HEK293T (cell line): ENCODE measurements at regions not wholly inside any gene's neighbourhood (a gene's known extent, or its start where the extent isn't known, plus 50 kb on each side); places are given as distances from the start of the nearest gene placed in this dataset.

Source experiments
- CTCF ChIA-PET: fragments of 350-600 bp; formaldehyde crosslinking; extraction: SDS; loops from one replicate; lab custom pipeline; 2021; ENCODE audit warnings: antibody characterized with exemption, inconsistent platforms; lab: Yijun Ruan, JAX
- POLR2A ChIA-PET: fragments of 350-600 bp; formaldehyde crosslinking; extraction: SDS; loops from one replicate; lab custom pipeline; 2020; ENCODE audit warnings: antibody characterized with exemption, inconsistent platforms; lab: Yijun Ruan, JAX
- DNase-seq: peaks from one replicate; pipeline ENCODE4 v3.0.0; 2012; ENCODE audit warnings: mixed read lengths; ENCODE audit errors: extremely low spot score
- ARNT ChIP-seq: fragments of 450-650 bp; IDR thresholded peaks from 2 replicates; pipeline ENCODE4 v1.6.1; 2017; ENCODE audit warnings: mild to moderate bottlenecking
- BHLHE40 ChIP-seq: fragments of 450-650 bp; IDR thresholded peaks from 2 replicates; pipeline ENCODE4 v1.6.1; 2016; ENCODE audit warnings: mild to moderate bottlenecking, moderate library complexity, borderline replicate concordance
- CTBP1 ChIP-seq: fragments of 450-650 bp; IDR thresholded peaks from 2 replicates; pipeline ENCODE4 v1.6.1; 2016; ENCODE audit warnings: borderline replicate concordance
- ELF4 ChIP-seq: fragments of 450-650 bp; IDR thresholded peaks from 2 replicates; pipeline ENCODE4 v1.6.1; 2017; ENCODE audit warnings: antibody characterized with exemption
- FOXA1 ChIP-seq: fragments of 450-650 bp; IDR thresholded peaks from 2 replicates; pipeline ENCODE4 v1.6.1; 2016; ENCODE audit warnings: mild to moderate bottlenecking
- FOXK2 ChIP-seq: fragments of 450-650 bp; IDR thresholded peaks from 2 replicates; pipeline ENCODE4 v1.6.1; 2016; ENCODE audit warnings: mild to moderate bottlenecking
- FOXM1 ChIP-seq: fragments of 450-650 bp; IDR thresholded peaks from 2 replicates; pipeline ENCODE4 v1.6.1; 2017; ENCODE audit warnings: mild to moderate bottlenecking, borderline replicate concordance
- HDGF ChIP-seq: fragments of 450-650 bp; IDR thresholded peaks from 2 replicates; pipeline ENCODE4 v1.6.1; 2017; ENCODE audit warnings: antibody characterized with exemption, borderline replicate concordance
- L3MBTL2 ChIP-seq: fragments of 450-650 bp; conservative IDR thresholded peaks from 2 replicates; pipeline ENCODE4 v1.6.1; 2016; ENCODE audit warnings: mild to moderate bottlenecking
- LEF1 ChIP-seq: fragments of 450-650 bp; IDR thresholded peaks from 2 replicates; pipeline ENCODE4 v1.6.1; 2017; ENCODE audit warnings: mild to moderate bottlenecking, borderline replicate concordance
- NFRKB ChIP-seq: fragments of 450-650 bp; IDR thresholded peaks from 2 replicates; pipeline ENCODE4 v1.6.1; 2016; ENCODE audit warnings: mild to moderate bottlenecking, moderate library complexity
- SP1 ChIP-seq: fragments of 450-650 bp; IDR thresholded peaks from 2 replicates; pipeline ENCODE4 v1.6.1; 2017
- SUZ12 ChIP-seq: fragments of 450-650 bp; IDR thresholded peaks from 2 replicates; pipeline ENCODE4 v1.6.1; 2016; ENCODE audit warnings: mild to moderate bottlenecking
- TARDBP ChIP-seq: fragments of 450-650 bp; IDR thresholded peaks from 2 replicates; pipeline ENCODE4 v1.6.1; 2016
- ZNF384 ChIP-seq: fragments of 450-650 bp; IDR thresholded peaks from 2 replicates; pipeline ENCODE4 v1.6.1; 2016
- TF ChIP-seq, protein P1 (sequence below): fragments of 450-650 bp; IDR thresholded peaks from 2 replicates; pipeline ENCODE4 v1.6.1; 2016

DNA sequence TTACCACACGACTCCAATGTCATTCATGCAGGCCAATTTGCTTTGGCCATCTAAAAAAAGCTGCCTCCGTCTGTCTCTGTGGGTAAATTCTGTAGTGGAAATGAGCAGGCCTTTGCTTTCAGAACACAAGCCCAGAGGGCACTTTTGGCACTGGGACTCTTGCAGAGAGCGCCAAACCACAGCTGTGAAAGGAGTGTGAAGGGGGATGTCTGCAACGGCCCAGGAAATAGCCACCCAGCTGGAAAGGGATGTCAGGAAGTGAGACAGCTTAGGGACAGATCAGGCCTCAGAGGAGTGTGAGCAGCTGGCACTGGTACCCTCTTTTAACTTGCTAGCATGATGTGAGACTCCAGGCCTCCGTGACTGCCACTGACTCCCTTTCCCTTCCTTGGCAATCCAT lies 152.4 kb downstream of the DKK1 start:
- no peak for DNase-seq
- ChIA-PET POLR2A (no interaction called here), CTCF (interaction anchor here (0.7 kb wide), 1 partner anchor 19 kb away, joined by 3 read pairs; no protein-coding TSS in a partner anchor)
- no peak for TF ChIP-seq FOXA1
- TF ChIP-seq, protein P1, sequence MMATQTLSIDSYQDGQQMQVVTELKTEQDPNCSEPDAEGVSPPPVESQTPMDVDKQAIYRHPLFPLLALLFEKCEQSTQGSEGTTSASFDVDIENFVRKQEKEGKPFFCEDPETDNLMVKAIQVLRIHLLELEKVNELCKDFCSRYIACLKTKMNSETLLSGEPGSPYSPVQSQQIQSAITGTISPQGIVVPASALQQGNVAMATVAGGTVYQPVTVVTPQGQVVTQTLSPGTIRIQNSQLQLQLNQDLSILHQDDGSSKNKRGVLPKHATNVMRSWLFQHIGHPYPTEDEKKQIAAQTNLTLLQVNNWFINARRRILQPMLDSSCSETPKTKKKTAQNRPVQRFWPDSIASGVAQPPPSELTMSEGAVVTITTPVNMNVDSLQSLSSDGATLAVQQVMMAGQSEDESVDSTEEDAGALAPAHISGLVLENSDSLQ = no peak
- TF ChIP-seq NFRKB = no peak
- no peak for TF ChIP-seq FOXM1
- no peak for TF ChIP-seq TARDBP
- TF ChIP-seq ZNF384 = no peak
- TF ChIP-seq SUZ12 = no peak
- no peak for TF ChIP-seq BHLHE40
- TF ChIP-seq CTBP1 = no peak
- TF ChIP-seq ELF4 = no peak
- TF ChIP-seq L3MBTL2 = no peak
- TF ChIP-seq HDGF = no peak
- TF ChIP-seq LEF1 = no peak
- TF ChIP-seq FOXK2 = no peak
- no peak for TF ChIP-seq ARNT
- no peak for TF ChIP-seq SP1

DNA sequence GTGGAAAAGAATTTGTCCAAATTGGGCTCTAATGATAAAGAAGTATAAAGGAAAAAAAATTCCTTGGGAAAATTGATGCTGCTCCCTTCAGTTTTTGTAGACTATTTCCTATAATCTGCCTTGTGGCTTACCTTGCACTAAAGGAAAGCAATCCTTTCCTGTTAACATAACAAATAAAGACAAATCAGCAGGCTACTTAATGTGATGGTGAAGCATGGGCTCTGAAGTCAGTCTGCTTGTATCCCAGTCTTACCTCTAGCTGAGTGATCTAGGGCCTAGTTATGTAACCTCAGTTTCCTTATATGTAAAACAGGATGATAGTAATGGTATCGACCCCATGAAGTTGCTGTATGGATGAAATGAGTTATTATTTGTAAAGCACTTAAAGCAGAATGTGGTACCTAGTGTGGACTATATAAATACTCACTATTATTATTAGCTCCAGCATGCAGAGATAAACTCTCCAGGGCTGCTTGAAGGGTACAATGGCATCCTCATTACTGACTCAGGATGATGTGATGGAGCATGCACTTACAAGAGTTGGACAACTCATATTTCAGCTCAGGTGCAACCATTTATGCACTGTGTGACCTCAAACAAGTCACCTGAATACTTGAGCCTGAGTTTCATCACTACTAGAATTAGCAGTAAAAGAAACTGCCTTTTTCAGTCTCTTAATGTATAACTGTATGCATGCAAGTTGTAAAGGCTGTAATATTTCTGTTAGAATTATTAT lies 156.1 kb downstream of the DKK1 start:
- ChIA-PET CTCF (interaction anchor here (0.5 to 0.8 kb wide), 2 partner anchors 15 to 156 kb away, joined by 3 to 5 read pairs; partner anchors contain the start of gene DKK1), POLR2A (no interaction called here)
- TF ChIP-seq ELF4 (no peak), FOXK2 (no peak), CTBP1 (no peak), L3MBTL2 (no peak), ARNT (no peak), BHLHE40 (no peak)
- no peak for DNase-seq

DNA sequence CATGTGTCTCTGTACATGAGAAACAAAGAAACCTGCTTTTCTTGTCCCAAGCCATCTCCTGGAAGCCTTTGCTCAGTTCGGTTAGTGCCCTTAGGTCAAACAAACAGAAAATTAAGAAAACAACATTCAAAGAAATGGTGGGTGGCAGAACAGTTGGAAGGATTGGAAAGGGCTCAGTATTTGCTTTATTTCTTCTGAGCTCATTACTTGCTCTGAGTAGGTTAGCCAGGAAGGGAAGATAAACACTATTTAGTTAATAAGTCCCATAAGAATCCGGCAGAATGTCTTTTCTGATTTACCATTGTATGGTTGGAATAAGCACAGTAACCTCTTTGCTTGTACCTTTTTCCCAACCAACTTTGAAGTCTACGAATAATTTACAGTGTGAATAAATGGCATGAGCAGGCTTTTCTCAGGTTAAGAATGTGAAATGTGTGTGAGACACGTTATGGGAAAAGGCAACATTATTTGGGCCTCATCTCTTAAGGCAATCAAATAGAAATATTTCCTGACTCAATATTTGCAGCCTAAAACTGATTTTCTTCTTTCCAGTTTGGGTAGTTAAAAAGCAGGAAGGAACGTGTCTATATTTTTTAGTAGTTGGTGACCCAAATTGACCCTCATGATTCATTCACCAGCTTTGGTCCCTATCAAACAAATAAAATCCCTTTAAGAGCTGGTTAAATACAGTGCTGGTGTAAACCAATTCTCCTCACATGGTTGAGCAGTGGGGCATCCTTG lies 158.5 kb downstream of the DKK1 start:
- POLR2A ChIA-PET = no interaction called here
- no peak for TF ChIP-seq BHLHE40
- TF ChIP-seq, protein P1 = no peak
- TF ChIP-seq ELF4 = no peak
- TF ChIP-seq NFRKB = no peak
- CTCF ChIA-PET = interaction anchor here (1.4 kb wide), 1 partner anchor 164 kb away, joined by 4 read pairs; no protein-coding TSS in a partner anchor
- DNase-seq = no peak

DNA sequence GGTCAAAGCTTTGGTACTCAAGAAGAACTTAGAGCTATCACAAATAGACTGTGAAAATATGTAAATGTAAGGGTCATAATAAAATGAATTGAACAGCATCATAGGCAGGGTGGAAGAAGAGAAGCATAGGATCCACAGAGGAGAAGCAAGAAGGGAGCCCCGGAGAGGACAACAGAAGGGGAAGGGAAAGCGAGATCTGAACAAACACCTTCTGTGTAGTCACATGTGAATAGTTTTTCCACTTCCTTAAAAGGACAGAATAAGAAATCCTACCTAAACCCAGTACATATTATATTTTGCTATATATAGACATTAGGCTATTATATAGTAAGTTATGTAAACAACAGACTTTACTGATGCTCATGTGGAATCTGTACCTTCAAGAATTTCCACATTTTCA lies 160.2 kb downstream of the DKK1 start:
- ChIA-PET CTCF (interaction anchor here (1.4 kb wide), 1 partner anchor 166 kb away, joined by 4 read pairs; no protein-coding TSS in a partner anchor), POLR2A (no interaction called here)
- TF ChIP-seq, protein P1 = no peak
- TF ChIP-seq BHLHE40 = no peak
- no peak for TF ChIP-seq LEF1
- no peak for TF ChIP-seq FOXM1
- TF ChIP-seq SP1 = no peak
- no peak for TF ChIP-seq TARDBP
- TF ChIP-seq L3MBTL2 = no peak
- no peak for TF ChIP-seq HDGF
- no peak for TF ChIP-seq CTBP1
- TF ChIP-seq ARNT = no peak
- no peak for TF ChIP-seq ZNF384
- no peak for TF ChIP-seq ELF4
- no peak for TF ChIP-seq FOXA1
- no peak for TF ChIP-seq SUZ12
- TF ChIP-seq NFRKB = no peak
- no peak for TF ChIP-seq FOXK2
- DNase-seq = no peak

DNA sequence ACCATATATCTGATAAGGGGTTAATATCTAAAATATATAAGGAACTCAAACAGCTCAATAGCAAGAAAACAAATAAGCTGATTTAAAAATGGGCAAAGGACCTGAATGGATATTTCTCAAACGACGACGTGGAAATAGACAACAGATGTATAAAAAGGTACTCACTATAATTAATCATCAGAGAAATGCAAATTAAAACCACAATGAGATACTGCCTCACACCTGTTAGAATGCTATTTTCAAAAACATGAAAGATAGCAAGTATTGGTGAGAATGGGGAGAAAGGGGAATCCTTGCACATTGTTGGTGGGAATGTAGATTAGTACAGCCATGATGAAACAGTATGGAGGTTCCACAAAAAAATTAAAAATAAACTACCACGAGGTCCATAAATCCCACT lies 163.2 kb downstream of the DKK1 start:
- POLR2A ChIA-PET = no interaction called here
- TF ChIP-seq HDGF (no peak), LEF1 (no peak), SP1 (no peak), BHLHE40 (no peak), ELF4 (no peak), FOXM1 (no peak), NFRKB (no peak), SUZ12 (no peak), ZNF384 (no peak), TARDBP (no peak), FOXA1 (no peak), FOXK2 (no peak), CTBP1 (no peak), L3MBTL2 (no peak), ARNT (no peak)
- TF ChIP-seq, protein P1 = no peak
- no peak for DNase-seq
- CTCF ChIA-PET = interaction anchor here (0.6 kb wide), 1 partner anchor 418 kb away, joined by 3 read pairs; no protein-coding TSS in a partner anchor
